HL-60 (cell line): ENCODE measurements at regions not wholly inside any gene's neighbourhood (a gene's known extent, or its start where the extent isn't known, plus 50 kb on each side); places are given as distances from the start of the nearest gene placed in this dataset.

Source experiments
- CTCF ChIP-seq: IDR thresholded peaks from one replicate; pipeline ENCODE4 v1.5.1; 2011; ENCODE audit warnings: low read length, control low read depth, inconsistent platforms; ENCODE audit not compliant: insufficient read depth
- POLR2AphosphoS5 ChIP-seq: IDR thresholded peaks from 2 replicates; pipeline ENCODE4 v1.6.1; 2012; ENCODE audit warnings: low read depth

- TF ChIP-seq CTCF (no peak), POLR2AphosphoS5 (no peak)
Observed at GRCh38 chr4:188781655-188782054, 642.4 kb downstream of the TRIML1 start.
